ENCODE measurements at regions not wholly inside any gene's neighbourhood (a gene's known extent, or its start where the extent isn't known, plus 50 kb on each side); places are given as distances from the start of the nearest gene placed in this dataset.

DNA sequence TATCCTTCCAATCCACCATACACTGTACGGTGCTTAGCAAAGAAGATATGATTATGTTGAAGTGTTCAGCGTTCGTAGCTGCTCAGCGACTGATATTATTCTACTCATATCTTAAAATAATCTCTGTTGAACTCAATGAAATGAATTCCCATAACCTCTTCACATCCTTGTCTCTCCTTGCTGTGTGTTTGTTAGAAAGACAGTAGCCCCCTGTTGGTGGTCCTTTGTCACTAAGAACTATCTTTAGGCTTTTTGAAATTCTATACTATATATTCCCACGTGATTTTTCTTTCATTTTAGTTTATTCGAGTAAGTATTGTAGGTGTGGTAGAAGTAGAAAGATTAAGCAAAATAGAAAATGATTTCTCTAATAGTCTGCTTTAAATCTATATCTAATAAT is 762.8 kb upstream of the WWC1 start:
- no peak for TF ChIP-seq CTCF (IDR thresholded peaks at IDR 0.05 in 4 of 5, conservative IDR thresholded peaks at IDR 0.05 in 1 of 5)
- TF ChIP-seq POLR2A (IDR thresholded peaks at IDR 0.05) = no peak
- intact Hi-C loops (cut with DNase I; ENCODE audit: low total_unique reads) = no loop called here
- Histone ChIP-seq H3K36me3 (no peaks in the 10 kb centered on the region), H3K9me3 (no peaks in the 10 kb centered on the region), H3K27ac (no peak overlapping the region), H3K4me1 (no peaks in the 10 kb centered on the region), H3K27me3 (no peaks in the 10 kb centered on the region), H3K4me3 (no peak overlapping the region)
- in situ Hi-C loops (cut with MboI; ENCODE audit: low sequenced_read_pairs in 4 of 4) = no loop called here
- DNase-seq = no peak
- ATAC-seq = no peak

DNA sequence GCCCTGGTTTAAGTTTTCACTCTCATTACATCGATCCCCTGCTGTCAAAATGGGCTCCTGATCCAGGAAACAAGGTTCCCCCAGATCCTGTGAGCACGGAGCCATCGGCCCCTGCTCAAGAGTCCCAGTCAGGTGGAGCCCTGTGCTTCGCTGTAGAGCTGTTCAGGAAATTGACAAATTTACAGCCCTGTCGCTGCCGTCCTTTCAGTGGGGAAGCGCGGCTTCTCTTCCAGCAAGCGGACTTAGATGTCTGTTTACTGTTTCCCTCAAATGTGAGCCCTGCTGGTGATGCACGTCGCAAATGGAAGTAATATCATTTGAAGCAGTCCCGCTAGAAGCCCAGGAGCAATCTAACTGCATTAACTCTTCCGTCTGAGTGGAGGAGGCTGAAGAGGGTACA is 760.9 kb upstream of the WWC1 start:
- no peak for ATAC-seq
- H3K4me3 ChIP-seq = no peak overlapping the region
- intact Hi-C loops (cut with DNase I; ENCODE audit: low total_unique reads) = no loop called here
- no peaks in the 10 kb centered on the region for H3K27me3 ChIP-seq
- H3K36me3 ChIP-seq = no peaks in the 10 kb centered on the region
- H3K27ac ChIP-seq = no peak overlapping the region
- DNase-seq = no peak
- in situ Hi-C loops (cut with MboI; ENCODE audit: low sequenced_read_pairs in 4 of 4) = no loop called here
- no peaks in the 10 kb centered on the region for H3K9me3 ChIP-seq
- TF ChIP-seq POLR2A (IDR thresholded peaks at IDR 0.05) = no peak
- no peak for TF ChIP-seq CTCF (IDR thresholded peaks at IDR 0.05 in 4 of 5, conservative IDR thresholded peaks at IDR 0.05 in 1 of 5)
- H3K4me1 ChIP-seq = no peaks in the 10 kb centered on the region

GRCh38 chr5:167533814-167534795 is 757.3 kb upstream of the WWC1 start:
- Histone ChIP-seq H3K4me1 (no peaks in the 10 kb centered on the region), H3K4me3 (no peak overlapping the region), H3K9me3 (no peaks in the 10 kb centered on the region), H3K36me3 (no peaks in the 10 kb centered on the region), H3K27me3 (no peaks in the 10 kb centered on the region), H3K27ac (no peak overlapping the region)
- intact Hi-C loops (cut with DNase I; ENCODE audit: low total_unique reads) (no loop called here), in situ Hi-C loops (cut with MboI; ENCODE audit: low sequenced_read_pairs in 4 of 4) (no loop called here)
- DNase-seq (no peak), ATAC-seq (no peak)
- TF ChIP-seq CTCF (IDR thresholded peaks at IDR 0.05 in 4 of 5, conservative IDR thresholded peaks at IDR 0.05 in 1 of 5) (no peak), POLR2A (IDR thresholded peaks at IDR 0.05) (no peak)

- intact Hi-C loops (cut with DNase I; ENCODE audit: low total_unique reads) (no loop called here), in situ Hi-C loops (cut with MboI; ENCODE audit: low sequenced_read_pairs in 4 of 4) (no loop called here)
- H3K27me3 ChIP-seq = no peaks in the 10 kb centered on the region
- no peak overlapping the region for H3K27ac ChIP-seq
- H3K4me3 ChIP-seq = no peak overlapping the region
- DNase-seq (no peak), ATAC-seq (no peak)
- H3K36me3 ChIP-seq = no peaks in the 10 kb centered on the region
- TF ChIP-seq POLR2A (IDR thresholded peaks at IDR 0.05) (no peak), CTCF (IDR thresholded peaks at IDR 0.05 in 4 of 5, conservative IDR thresholded peaks at IDR 0.05 in 1 of 5) (no peak)
- H3K4me1 ChIP-seq = no peaks in the 10 kb centered on the region
- H3K9me3 ChIP-seq = no peaks in the 10 kb centered on the region
Measured at GRCh38 chr5:167539747-167540146, 751.7 kb upstream of the WWC1 start.

Measured in gastrocnemius medialis (tissue), 4 donors.